WTC11 (cell line): ENCODE measurements at regions not wholly inside any gene's neighbourhood (a gene's known extent, or its start where the extent isn't known, plus 50 kb on each side); places are given as distances from the start of the nearest gene placed in this dataset.

Experiments used
- ATF2 ChIP-seq: sonication (generic); formaldehyde crosslinking; IDR thresholded peaks from 2 replicates; pipeline ENCODE4 v1.8.1; 2022; ENCODE audit warnings: low read depth, missing genetic modification reagents, borderline replicate concordance
- E2F1 ChIP-seq: sonication (generic); formaldehyde crosslinking; IDR thresholded peaks from 2 replicates; pipeline ENCODE4 v1.8.0; 2022; ENCODE audit warnings: mild to moderate bottlenecking, missing genetic modification reagents
- NR3C1 ChIP-seq: sonication (generic); formaldehyde crosslinking; conservative IDR thresholded peaks from 2 replicates; pipeline ENCODE4 v1.8.1; 2023; ENCODE audit warnings: low read depth, mild to moderate bottlenecking, missing genetic modification reagents
- RELA ChIP-seq: sonication (generic); formaldehyde crosslinking; IDR thresholded peaks from 2 replicates; pipeline ENCODE4 v1.8.1; 2022; ENCODE audit warnings: missing genetic modification reagents, mild to moderate bottlenecking, borderline replicate concordance
- SP1 ChIP-seq: sonication (generic); formaldehyde crosslinking; conservative IDR thresholded peaks from 2 replicates; pipeline ENCODE4 v1.8.1; 2022; ENCODE audit warnings: missing genetic modification reagents
- TCF7 ChIP-seq: sonication (generic); formaldehyde crosslinking; IDR thresholded peaks from 2 replicates; pipeline ENCODE4 v1.8.0; 2022; ENCODE audit warnings: mild to moderate bottlenecking, low read depth, missing genetic modification reagents, moderate library complexity
- TP53 ChIP-seq: sonication (generic); formaldehyde crosslinking; IDR thresholded peaks from 2 replicates; pipeline ENCODE4 v1.8.1; 2023; ENCODE audit warnings: mild to moderate bottlenecking, missing genetic modification reagents
- USF2 ChIP-seq: sonication (generic); formaldehyde crosslinking; IDR thresholded peaks from 2 replicates; pipeline ENCODE4 v1.8.1; 2023; ENCODE audit warnings: mild to moderate bottlenecking, missing genetic modification reagents, moderate library complexity
- ZMAT4 ChIP-seq: fragments of 250-450 bp; sonication (Bioruptor Pico); IDR thresholded peaks from 2 replicates; pipeline ENCODE4 v1.9.0; 2021; ENCODE audit warnings: mild to moderate bottlenecking
- TF ChIP-seq, protein P1 (sequence below): fragments of 200-600 bp; IDR thresholded peaks from 2 replicates; pipeline ENCODE4 v1.8.0; 2022; ENCODE audit warnings: antibody characterized with exemption
- TF ChIP-seq, protein P2 (sequence below): fragments of 250-450 bp; sonication (Bioruptor Pico); IDR thresholded peaks from 2 replicates; pipeline ENCODE4 v1.9.0; 2021; ENCODE audit warnings: mild to moderate bottlenecking
- TF ChIP-seq, protein P3 (sequence below): sonication (generic); formaldehyde crosslinking; IDR thresholded peaks from 2 replicates; pipeline ENCODE4 v1.8.0; 2022; ENCODE audit warnings: mild to moderate bottlenecking, missing genetic modification reagents
- TF ChIP-seq, protein P4 (sequence below): sonication (generic); formaldehyde crosslinking; IDR thresholded peaks from 2 replicates; pipeline ENCODE4 v1.8.0; 2023; ENCODE audit warnings: missing genetic modification reagents, mild to moderate bottlenecking, borderline replicate concordance

DNA sequence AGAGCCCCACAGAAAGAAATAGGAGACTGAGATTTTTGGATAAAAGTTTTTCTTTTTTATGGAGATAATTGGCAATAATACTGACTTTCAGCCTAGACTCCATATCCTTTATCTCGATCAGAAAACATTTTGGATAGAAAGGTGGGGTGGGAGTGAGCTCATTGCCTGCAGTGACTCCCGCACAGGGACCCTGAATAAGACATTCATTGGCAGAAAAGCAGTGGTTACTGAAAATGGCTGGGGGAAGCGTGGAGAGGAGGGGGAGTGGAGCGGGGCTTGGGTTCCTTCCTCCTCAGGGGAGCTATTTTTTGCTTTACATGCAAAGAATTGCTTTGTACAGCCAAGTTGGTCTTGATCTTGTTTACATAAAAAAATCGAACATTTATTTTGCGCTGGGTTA is 90.4 kb upstream of the BMPER start:
- TF ChIP-seq, protein P1, sequence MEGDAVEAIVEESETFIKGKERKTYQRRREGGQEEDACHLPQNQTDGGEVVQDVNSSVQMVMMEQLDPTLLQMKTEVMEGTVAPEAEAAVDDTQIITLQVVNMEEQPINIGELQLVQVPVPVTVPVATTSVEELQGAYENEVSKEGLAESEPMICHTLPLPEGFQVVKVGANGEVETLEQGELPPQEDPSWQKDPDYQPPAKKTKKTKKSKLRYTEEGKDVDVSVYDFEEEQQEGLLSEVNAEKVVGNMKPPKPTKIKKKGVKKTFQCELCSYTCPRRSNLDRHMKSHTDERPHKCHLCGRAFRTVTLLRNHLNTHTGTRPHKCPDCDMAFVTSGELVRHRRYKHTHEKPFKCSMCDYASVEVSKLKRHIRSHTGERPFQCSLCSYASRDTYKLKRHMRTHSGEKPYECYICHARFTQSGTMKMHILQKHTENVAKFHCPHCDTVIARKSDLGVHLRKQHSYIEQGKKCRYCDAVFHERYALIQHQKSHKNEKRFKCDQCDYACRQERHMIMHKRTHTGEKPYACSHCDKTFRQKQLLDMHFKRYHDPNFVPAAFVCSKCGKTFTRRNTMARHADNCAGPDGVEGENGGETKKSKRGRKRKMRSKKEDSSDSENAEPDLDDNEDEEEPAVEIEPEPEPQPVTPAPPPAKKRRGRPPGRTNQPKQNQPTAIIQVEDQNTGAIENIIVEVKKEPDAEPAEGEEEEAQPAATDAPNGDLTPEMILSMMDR: no peak
- no peak for TF ChIP-seq TCF7 (CRISPR knock-in tag)
- TF ChIP-seq SP1: no peak
- TF ChIP-seq TP53 (CRISPR knock-in tag): no peak
- no peak for TF ChIP-seq E2F1 (CRISPR knock-in tag)
- TF ChIP-seq, protein P2, sequence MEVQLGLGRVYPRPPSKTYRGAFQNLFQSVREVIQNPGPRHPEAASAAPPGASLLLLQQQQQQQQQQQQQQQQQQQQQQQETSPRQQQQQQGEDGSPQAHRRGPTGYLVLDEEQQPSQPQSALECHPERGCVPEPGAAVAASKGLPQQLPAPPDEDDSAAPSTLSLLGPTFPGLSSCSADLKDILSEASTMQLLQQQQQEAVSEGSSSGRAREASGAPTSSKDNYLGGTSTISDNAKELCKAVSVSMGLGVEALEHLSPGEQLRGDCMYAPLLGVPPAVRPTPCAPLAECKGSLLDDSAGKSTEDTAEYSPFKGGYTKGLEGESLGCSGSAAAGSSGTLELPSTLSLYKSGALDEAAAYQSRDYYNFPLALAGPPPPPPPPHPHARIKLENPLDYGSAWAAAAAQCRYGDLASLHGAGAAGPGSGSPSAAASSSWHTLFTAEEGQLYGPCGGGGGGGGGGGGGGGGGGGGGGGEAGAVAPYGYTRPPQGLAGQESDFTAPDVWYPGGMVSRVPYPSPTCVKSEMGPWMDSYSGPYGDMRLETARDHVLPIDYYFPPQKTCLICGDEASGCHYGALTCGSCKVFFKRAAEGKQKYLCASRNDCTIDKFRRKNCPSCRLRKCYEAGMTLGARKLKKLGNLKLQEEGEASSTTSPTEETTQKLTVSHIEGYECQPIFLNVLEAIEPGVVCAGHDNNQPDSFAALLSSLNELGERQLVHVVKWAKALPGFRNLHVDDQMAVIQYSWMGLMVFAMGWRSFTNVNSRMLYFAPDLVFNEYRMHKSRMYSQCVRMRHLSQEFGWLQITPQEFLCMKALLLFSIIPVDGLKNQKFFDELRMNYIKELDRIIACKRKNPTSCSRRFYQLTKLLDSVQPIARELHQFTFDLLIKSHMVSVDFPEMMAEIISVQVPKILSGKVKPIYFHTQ (CRISPR knock-in tag): no peak
- TF ChIP-seq USF2 (CRISPR knock-in tag): no peak
- no peak for TF ChIP-seq NR3C1
- no peak for TF ChIP-seq ZMAT4 (CRISPR knock-in tag)
- TF ChIP-seq RELA (CRISPR knock-in tag): no peak
- TF ChIP-seq ATF2 (CRISPR knock-in tag): no peak
- TF ChIP-seq, protein P3, sequence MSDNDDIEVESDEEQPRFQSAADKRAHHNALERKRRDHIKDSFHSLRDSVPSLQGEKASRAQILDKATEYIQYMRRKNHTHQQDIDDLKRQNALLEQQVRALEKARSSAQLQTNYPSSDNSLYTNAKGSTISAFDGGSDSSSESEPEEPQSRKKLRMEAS: no peak
- TF ChIP-seq, protein P4, sequence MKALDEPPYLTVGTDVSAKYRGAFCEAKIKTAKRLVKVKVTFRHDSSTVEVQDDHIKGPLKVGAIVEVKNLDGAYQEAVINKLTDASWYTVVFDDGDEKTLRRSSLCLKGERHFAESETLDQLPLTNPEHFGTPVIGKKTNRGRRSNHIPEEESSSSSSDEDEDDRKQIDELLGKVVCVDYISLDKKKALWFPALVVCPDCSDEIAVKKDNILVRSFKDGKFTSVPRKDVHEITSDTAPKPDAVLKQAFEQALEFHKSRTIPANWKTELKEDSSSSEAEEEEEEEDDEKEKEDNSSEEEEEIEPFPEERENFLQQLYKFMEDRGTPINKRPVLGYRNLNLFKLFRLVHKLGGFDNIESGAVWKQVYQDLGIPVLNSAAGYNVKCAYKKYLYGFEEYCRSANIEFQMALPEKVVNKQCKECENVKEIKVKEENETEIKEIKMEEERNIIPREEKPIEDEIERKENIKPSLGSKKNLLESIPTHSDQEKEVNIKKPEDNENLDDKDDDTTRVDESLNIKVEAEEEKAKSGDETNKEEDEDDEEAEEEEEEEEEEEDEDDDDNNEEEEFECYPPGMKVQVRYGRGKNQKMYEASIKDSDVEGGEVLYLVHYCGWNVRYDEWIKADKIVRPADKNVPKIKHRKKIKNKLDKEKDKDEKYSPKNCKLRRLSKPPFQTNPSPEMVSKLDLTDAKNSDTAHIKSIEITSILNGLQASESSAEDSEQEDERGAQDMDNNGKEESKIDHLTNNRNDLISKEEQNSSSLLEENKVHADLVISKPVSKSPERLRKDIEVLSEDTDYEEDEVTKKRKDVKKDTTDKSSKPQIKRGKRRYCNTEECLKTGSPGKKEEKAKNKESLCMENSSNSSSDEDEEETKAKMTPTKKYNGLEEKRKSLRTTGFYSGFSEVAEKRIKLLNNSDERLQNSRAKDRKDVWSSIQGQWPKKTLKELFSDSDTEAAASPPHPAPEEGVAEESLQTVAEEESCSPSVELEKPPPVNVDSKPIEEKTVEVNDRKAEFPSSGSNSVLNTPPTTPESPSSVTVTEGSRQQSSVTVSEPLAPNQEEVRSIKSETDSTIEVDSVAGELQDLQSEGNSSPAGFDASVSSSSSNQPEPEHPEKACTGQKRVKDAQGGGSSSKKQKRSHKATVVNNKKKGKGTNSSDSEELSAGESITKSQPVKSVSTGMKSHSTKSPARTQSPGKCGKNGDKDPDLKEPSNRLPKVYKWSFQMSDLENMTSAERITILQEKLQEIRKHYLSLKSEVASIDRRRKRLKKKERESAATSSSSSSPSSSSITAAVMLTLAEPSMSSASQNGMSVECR (CRISPR knock-in tag): no peak
